ENCODE measurements at regions not wholly inside any gene's neighbourhood (a gene's known extent, or its start where the extent isn't known, plus 50 kb on each side); places are given as distances from the start of the nearest gene placed in this dataset.

- Histone ChIP-seq H3F3A (ENCODE audit: insufficient read depth, low read length) (no peaks in the 10 kb centered on the region), H3K9me2 (replicated peaks; ENCODE audit: insufficient read depth, low read length) (no peaks in the 10 kb centered on the region), H3K9ac (ENCODE audit: low read length) (no peak overlapping the region), H3K4me2 (ENCODE audit: low read depth, low read length) (no peak overlapping the region), H3K4me1 (ENCODE audit: low read length) (no peaks in the 10 kb centered on the region), H3K36me3 (replicated peaks; ENCODE audit: insufficient read depth, low read length) (no peaks in the 10 kb centered on the region), H3K27ac (ENCODE audit: low read length) (no peak overlapping the region), H3K27me3 (replicated peaks; ENCODE audit: insufficient read depth, low read length) (no peaks in the 10 kb centered on the region), H3K4me3 (ENCODE audit: low read length) (no peak overlapping the region), H2AFZ (ENCODE audit: low read length) (no peak overlapping the region), H3K79me2 (ENCODE audit: low read length) (no peaks in the 10 kb centered on the region), H3K9me3 (replicated peaks; ENCODE audit: insufficient read depth, low read length) (no peaks in the 10 kb centered on the region), H4K20me1 (ENCODE audit: insufficient read depth, low read length) (no peaks in the 10 kb centered on the region)
- no peak for DNase-seq
- no peak for TF ChIP-seq EZH2phosphoT487 (IDR thresholded peaks at IDR 0.05; ENCODE audit: low read length)
- no peak for TF ChIP-seq EZH2 (optimal IDR thresholded peaks at IDR 0.05; ENCODE audit: low read depth, low read length)
- TF ChIP-seq CTCF (IDR thresholded peaks at IDR 0.05; ENCODE audit: low read length): no peak
These were observed 900.2 kb downstream of the DIAPH3 start for GRCh38 chr13:59263531-59263930.

- no peak overlapping the region for H3K27ac ChIP-seq (ENCODE audit: low read length)
- no peaks in the 10 kb centered on the region for H3K27me3 ChIP-seq (replicated peaks; ENCODE audit: insufficient read depth, low read length)
- H3K36me3 ChIP-seq (replicated peaks; ENCODE audit: insufficient read depth, low read length): no peaks in the 10 kb centered on the region
- no peaks in the 10 kb centered on the region for H3K9me2 ChIP-seq (replicated peaks; ENCODE audit: insufficient read depth, low read length)
- no peak overlapping the region for H3K4me2 ChIP-seq (ENCODE audit: low read depth, low read length)
- H3K79me2 ChIP-seq (ENCODE audit: low read length): no peaks in the 10 kb centered on the region
- H3K9ac ChIP-seq (ENCODE audit: low read length): no peak overlapping the region
- H3K4me3 ChIP-seq (ENCODE audit: low read length): no peak overlapping the region
- H3K9me3 ChIP-seq (replicated peaks; ENCODE audit: insufficient read depth, low read length): no peaks in the 10 kb centered on the region
- no peaks in the 10 kb centered on the region for H4K20me1 ChIP-seq (ENCODE audit: insufficient read depth, low read length)
- no peak for TF ChIP-seq EZH2 (optimal IDR thresholded peaks at IDR 0.05; ENCODE audit: low read depth, low read length)
- no peak for TF ChIP-seq CTCF (IDR thresholded peaks at IDR 0.05; ENCODE audit: low read length)
- no peak for TF ChIP-seq EZH2phosphoT487 (IDR thresholded peaks at IDR 0.05; ENCODE audit: low read length)
- no peaks in the 10 kb centered on the region for H3K4me1 ChIP-seq (ENCODE audit: low read length)
- no peak overlapping the region for H2AFZ ChIP-seq (ENCODE audit: low read length)
- DNase-seq: no peak
- H3F3A ChIP-seq (ENCODE audit: insufficient read depth, low read length): no peaks in the 10 kb centered on the region
These were observed 897.2 kb downstream of the DIAPH3 start for GRCh38 chr13:59266478-59267063.

GRCh38 chr13:59269476-59269875 is 894.3 kb downstream of the DIAPH3 start:
- Histone ChIP-seq H3K4me1 (ENCODE audit: low read length) (no peaks in the 10 kb centered on the region), H3K79me2 (ENCODE audit: low read length) (no peaks in the 10 kb centered on the region), H2AFZ (ENCODE audit: low read length) (no peak overlapping the region), H3K27me3 (replicated peaks; ENCODE audit: insufficient read depth, low read length) (no peaks in the 10 kb centered on the region), H4K20me1 (ENCODE audit: insufficient read depth, low read length) (no peaks in the 10 kb centered on the region), H3F3A (ENCODE audit: insufficient read depth, low read length) (no peaks in the 10 kb centered on the region), H3K9me3 (replicated peaks; ENCODE audit: insufficient read depth, low read length) (no peaks in the 10 kb centered on the region), H3K9ac (ENCODE audit: low read length) (no peak overlapping the region), H3K4me2 (ENCODE audit: low read depth, low read length) (no peak overlapping the region), H3K4me3 (ENCODE audit: low read length) (no peak overlapping the region), H3K27ac (ENCODE audit: low read length) (no peak overlapping the region), H3K36me3 (replicated peaks; ENCODE audit: insufficient read depth, low read length) (no peaks in the 10 kb centered on the region), H3K9me2 (replicated peaks; ENCODE audit: insufficient read depth, low read length) (no peaks in the 10 kb centered on the region)
- TF ChIP-seq EZH2phosphoT487 (IDR thresholded peaks at IDR 0.05; ENCODE audit: low read length) (no peak), EZH2 (optimal IDR thresholded peaks at IDR 0.05; ENCODE audit: low read depth, low read length) (no peak), CTCF (IDR thresholded peaks at IDR 0.05; ENCODE audit: low read length) (no peak)
- DNase-seq: no peak
